MM.1S (cell line): ENCODE measurements at regions not wholly inside any gene's neighbourhood (a gene's known extent, or its start where the extent isn't known, plus 50 kb on each side); places are given as distances from the start of the nearest gene placed in this dataset.

ENCODE experiments used
- CTCF ChIP-seq: fragments of 300-600 bp; sonication (generic); IDR thresholded peaks from 2 replicates; pipeline ENCODE4 v1.5.1; 2016; ENCODE audit warnings: antibody characterized with exemption, low read length, mixed read lengths
- EZH2phosphoT487 ChIP-seq: fragments of 300-600 bp; sonication (generic); IDR thresholded peaks from 2 replicates; pipeline ENCODE4 v1.6.1; 2018; ENCODE audit warnings: antibody characterized with exemption, low read length

- TF ChIP-seq CTCF (no peak), EZH2phosphoT487 (no peak)
These were observed 202.7 kb downstream of the TFAP2C start for GRCh38 chr20:56831795-56832194.
